ENCODE measurements at regions not wholly inside any gene's neighbourhood (a gene's known extent, or its start where the extent isn't known, plus 50 kb on each side); places are given as distances from the start of the nearest gene placed in this dataset.

DNA sequence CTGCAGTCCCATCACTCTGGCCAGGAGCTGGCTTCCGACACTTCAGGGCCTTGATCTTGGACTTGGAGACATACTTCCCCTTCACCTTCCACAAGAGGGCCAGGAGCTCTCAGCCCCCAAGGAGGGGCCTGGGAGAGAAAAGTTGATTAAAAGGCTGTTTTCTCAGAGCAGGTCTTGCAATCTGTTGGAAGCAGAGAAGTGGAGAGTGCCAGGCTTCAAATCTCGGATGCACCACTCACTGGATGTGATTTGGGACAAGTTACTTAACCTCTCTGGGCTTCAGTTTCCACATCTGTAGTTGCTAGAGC is 255.3 kb downstream of the CYP26B1 start:
- TF ChIP-seq, protein P1, sequence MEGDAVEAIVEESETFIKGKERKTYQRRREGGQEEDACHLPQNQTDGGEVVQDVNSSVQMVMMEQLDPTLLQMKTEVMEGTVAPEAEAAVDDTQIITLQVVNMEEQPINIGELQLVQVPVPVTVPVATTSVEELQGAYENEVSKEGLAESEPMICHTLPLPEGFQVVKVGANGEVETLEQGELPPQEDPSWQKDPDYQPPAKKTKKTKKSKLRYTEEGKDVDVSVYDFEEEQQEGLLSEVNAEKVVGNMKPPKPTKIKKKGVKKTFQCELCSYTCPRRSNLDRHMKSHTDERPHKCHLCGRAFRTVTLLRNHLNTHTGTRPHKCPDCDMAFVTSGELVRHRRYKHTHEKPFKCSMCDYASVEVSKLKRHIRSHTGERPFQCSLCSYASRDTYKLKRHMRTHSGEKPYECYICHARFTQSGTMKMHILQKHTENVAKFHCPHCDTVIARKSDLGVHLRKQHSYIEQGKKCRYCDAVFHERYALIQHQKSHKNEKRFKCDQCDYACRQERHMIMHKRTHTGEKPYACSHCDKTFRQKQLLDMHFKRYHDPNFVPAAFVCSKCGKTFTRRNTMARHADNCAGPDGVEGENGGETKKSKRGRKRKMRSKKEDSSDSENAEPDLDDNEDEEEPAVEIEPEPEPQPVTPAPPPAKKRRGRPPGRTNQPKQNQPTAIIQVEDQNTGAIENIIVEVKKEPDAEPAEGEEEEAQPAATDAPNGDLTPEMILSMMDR (conservative IDR thresholded peaks at IDR 0.05; ENCODE audit: low read depth in 2 of 2), result no peak
- TF ChIP-seq ZNF331 (CRISPR knock-in tag; IDR thresholded peaks at IDR 0.05; ENCODE audit: low read depth) (no peak), POLR2AphosphoS5 (IDR thresholded peaks at IDR 0.05; ENCODE audit: low read depth) (no peak), EZH2 (IDR thresholded peaks at IDR 0.05; ENCODE audit: low read depth, unreplicated experiment) (no peak), EZH2phosphoT487 (IDR thresholded peaks at IDR 0.05; ENCODE audit: unreplicated experiment) (no peak), STAT1 (IDR thresholded peaks at IDR 0.05; ENCODE audit: unreplicated experiment) (no peak), ZNF114 (CRISPR knock-in tag; IDR thresholded peaks at IDR 0.05) (no peak), CREB1 (CRISPR knock-in tag; IDR thresholded peaks at IDR 0.05; ENCODE audit: low read depth) (no peak)
- TF ChIP-seq, protein P2, sequence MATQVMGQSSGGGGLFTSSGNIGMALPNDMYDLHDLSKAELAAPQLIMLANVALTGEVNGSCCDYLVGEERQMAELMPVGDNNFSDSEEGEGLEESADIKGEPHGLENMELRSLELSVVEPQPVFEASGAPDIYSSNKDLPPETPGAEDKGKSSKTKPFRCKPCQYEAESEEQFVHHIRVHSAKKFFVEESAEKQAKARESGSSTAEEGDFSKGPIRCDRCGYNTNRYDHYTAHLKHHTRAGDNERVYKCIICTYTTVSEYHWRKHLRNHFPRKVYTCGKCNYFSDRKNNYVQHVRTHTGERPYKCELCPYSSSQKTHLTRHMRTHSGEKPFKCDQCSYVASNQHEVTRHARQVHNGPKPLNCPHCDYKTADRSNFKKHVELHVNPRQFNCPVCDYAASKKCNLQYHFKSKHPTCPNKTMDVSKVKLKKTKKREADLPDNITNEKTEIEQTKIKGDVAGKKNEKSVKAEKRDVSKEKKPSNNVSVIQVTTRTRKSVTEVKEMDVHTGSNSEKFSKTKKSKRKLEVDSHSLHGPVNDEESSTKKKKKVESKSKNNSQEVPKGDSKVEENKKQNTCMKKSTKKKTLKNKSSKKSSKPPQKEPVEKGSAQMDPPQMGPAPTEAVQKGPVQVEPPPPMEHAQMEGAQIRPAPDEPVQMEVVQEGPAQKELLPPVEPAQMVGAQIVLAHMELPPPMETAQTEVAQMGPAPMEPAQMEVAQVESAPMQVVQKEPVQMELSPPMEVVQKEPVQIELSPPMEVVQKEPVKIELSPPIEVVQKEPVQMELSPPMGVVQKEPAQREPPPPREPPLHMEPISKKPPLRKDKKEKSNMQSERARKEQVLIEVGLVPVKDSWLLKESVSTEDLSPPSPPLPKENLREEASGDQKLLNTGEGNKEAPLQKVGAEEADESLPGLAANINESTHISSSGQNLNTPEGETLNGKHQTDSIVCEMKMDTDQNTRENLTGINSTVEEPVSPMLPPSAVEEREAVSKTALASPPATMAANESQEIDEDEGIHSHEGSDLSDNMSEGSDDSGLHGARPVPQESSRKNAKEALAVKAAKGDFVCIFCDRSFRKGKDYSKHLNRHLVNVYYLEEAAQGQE (IDR thresholded peaks at IDR 0.05; ENCODE audit: unreplicated experiment), result no peak
- TF ChIP-seq, protein P3, sequence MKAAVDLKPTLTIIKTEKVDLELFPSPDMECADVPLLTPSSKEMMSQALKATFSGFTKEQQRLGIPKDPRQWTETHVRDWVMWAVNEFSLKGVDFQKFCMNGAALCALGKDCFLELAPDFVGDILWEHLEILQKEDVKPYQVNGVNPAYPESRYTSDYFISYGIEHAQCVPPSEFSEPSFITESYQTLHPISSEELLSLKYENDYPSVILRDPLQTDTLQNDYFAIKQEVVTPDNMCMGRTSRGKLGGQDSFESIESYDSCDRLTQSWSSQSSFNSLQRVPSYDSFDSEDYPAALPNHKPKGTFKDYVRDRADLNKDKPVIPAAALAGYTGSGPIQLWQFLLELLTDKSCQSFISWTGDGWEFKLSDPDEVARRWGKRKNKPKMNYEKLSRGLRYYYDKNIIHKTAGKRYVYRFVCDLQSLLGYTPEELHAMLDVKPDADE (IDR thresholded peaks at IDR 0.05), result no peak
- TF ChIP-seq, protein P4, sequence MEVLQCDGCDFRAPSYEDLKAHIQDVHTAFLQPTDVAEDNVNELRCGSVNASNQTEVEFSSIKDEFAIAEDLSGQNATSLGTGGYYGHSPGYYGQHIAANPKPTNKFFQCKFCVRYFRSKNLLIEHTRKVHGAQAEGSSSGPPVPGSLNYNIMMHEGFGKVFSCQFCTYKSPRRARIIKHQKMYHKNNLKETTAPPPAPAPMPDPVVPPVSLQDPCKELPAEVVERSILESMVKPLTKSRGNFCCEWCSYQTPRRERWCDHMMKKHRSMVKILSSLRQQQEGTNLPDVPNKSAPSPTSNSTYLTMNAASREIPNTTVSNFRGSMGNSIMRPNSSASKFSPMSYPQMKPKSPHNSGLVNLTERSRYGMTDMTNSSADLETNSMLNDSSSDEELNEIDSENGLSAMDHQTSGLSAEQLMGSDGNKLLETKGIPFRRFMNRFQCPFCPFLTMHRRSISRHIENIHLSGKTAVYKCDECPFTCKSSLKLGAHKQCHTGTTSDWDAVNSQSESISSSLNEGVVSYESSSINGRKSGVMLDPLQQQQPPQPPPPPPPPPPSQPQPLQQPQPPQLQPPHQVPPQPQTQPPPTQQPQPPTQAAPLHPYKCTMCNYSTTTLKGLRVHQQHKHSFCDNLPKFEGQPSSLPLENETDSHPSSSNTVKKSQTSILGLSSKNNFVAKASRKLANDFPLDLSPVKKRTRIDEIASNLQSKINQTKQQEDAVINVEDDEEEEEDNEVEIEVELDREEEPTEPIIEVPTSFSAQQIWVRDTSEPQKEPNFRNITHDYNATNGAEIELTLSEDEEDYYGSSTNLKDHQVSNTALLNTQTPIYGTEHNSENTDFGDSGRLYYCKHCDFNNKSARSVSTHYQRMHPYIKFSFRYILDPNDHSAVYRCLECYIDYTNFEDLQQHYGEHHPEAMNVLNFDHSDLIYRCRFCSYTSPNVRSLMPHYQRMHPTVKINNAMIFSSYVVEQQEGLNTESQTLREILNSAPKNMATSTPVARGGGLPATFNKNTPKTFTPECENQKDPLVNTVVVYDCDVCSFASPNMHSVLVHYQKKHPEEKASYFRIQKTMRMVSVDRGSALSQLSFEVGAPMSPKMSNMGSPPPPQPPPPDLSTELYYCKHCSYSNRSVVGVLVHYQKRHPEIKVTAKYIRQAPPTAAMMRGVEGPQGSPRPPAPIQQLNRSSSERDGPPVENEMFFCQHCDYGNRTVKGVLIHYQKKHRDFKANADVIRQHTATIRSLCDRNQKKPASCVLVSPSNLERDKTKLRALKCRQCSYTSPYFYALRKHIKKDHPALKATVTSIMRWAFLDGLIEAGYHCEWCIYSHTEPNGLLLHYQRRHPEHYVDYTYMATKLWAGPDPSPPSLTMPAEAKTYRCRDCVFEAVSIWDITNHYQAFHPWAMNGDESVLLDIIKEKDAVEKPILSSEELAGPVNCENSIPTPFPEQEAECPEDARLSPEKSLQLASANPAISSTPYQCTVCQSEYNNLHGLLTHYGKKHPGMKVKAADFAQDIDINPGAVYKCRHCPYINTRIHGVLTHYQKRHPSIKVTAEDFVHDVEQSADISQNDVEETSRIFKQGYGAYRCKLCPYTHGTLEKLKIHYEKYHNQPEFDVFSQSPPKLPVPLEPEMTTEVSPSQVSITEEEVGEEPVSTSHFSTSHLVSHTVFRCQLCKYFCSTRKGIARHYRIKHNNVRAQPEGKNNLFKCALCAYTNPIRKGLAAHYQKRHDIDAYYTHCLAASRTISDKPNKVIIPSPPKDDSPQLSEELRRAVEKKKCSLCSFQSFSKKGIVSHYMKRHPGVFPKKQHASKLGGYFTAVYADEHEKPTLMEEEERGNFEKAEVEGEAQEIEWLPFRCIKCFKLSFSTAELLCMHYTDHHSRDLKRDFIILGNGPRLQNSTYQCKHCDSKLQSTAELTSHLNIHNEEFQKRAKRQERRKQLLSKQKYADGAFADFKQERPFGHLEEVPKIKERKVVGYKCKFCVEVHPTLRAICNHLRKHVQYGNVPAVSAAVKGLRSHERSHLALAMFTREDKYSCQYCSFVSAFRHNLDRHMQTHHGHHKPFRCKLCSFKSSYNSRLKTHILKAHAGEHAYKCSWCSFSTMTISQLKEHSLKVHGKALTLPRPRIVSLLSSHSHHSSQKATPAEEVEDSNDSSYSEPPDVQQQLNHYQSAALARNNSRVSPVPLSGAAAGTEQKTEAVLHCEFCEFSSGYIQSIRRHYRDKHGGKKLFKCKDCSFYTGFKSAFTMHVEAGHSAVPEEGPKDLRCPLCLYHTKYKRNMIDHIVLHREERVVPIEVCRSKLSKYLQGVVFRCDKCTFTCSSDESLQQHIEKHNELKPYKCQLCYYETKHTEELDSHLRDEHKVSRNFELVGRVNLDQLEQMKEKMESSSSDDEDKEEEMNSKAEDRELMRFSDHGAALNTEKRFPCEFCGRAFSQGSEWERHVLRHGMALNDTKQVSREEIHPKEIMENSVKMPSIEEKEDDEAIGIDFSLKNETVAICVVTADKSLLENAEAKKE (CRISPR knock-in tag; IDR thresholded peaks at IDR 0.05), result no peak
